H1 (cell line): ENCODE measurements at regions not wholly inside any gene's neighbourhood (a gene's known extent, or its start where the extent isn't known, plus 50 kb on each side); places are given as distances from the start of the nearest gene placed in this dataset.

Source experiments
- CTCF ChIA-PET: fragments of 300-600 bp; sonication (Branson Sonifier 250); formaldehyde crosslinking; loops from one replicate; lab custom pipeline; 2021; ENCODE audit not compliant: partially characterized antibody; lab: Charles Lee
- POLR2A ChIA-PET: fragments of 300-600 bp; sonication (Branson Sonifier 250); formaldehyde crosslinking; loops from one replicate; lab custom pipeline; 2021; ENCODE audit warnings: inconsistent platforms; ENCODE audit not compliant: partially characterized antibody; lab: Charles Lee
- DNase-seq, 2 experiments: peaks; one replicate each; pipeline versions ENCODE4 v3.0.0 to v3.0.0-alpha.2; 2010 to 2022; ENCODE audit warnings: low spot score in 2 of 2, low read depth in 1 of 2, mixed read lengths in 1 of 2
- FAIRE-seq: peaks from 2 replicates; lab custom pipeline; 2011; peaks lifted over from hg19 to GRCh38; lab: Jason Lieb, UNC
- H2AFZ ChIP-seq: 2 replicates; pipeline ENCODE4 v1.8.1; 2012; ENCODE audit warnings: low read length, inconsistent platforms
- H2AK5ac ChIP-seq: 2 replicates; pipeline ENCODE4 v1.6.1; 2013; ENCODE audit warnings: low read depth, low read length
- H2BK120ac ChIP-seq: replicated peaks from 2 replicates; pipeline ENCODE3; 2013; ENCODE audit warnings: low read depth, low read length, inconsistent platforms
- H2BK12ac ChIP-seq: 2 replicates; pipeline ENCODE4 v1.6.1; 2013; ENCODE audit warnings: low read depth, low read length
- H2BK15ac ChIP-seq: 2 replicates; pipeline ENCODE4 v1.6.1; 2013; ENCODE audit warnings: low read length
- H2BK20ac ChIP-seq: 2 replicates; pipeline ENCODE4 v1.6.1; 2013; ENCODE audit warnings: low read length
- H2BK5ac ChIP-seq: 2 replicates; pipeline ENCODE4 v1.6.1; 2013; ENCODE audit warnings: low read depth, low read length
- H3K14ac ChIP-seq: 2 replicates; pipeline ENCODE4 v1.6.1; 2013; ENCODE audit warnings: inconsistent platforms; ENCODE audit not compliant: insufficient read length
- H3K18ac ChIP-seq: 2 replicates; pipeline ENCODE4 v1.6.1; 2013; ENCODE audit warnings: low read length; ENCODE audit errors: extremely low read depth
- H3K23ac ChIP-seq: 2 replicates; pipeline ENCODE4 v1.6.1; 2013; ENCODE audit warnings: inconsistent platforms; ENCODE audit not compliant: insufficient read length
- H3K23me2 ChIP-seq: 2 replicates; pipeline ENCODE4 v1.6.1; 2013; ENCODE audit warnings: low read depth, low read length
- H3K27ac ChIP-seq: 2 replicates; pipeline ENCODE4 v1.6.1; 2011; ENCODE audit warnings: low read depth, low read length, inconsistent platforms
- H3K27me3 ChIP-seq, 4 experiments: replicated peaks in 1 of 4; 1 replicate in 1 of 4; 2 replicates in 3 of 4; pipeline versions ENCODE4 v1.6.1 to v1.8.1; 2011 to 2013; ENCODE audit warnings: low read length in 3 of 4, mild to moderate bottlenecking in 3 of 4, inconsistent platforms in 2 of 4, mixed read lengths in 2 of 4, moderate library complexity in 1 of 4; ENCODE audit not compliant: control insufficient read depth in 3 of 4, insufficient read depth in 3 of 4; ENCODE audit errors: extremely low read depth in 1 of 4
- H3K36me3 ChIP-seq, 4 experiments: 2 replicates each; pipeline versions ENCODE4 v1.6.1 to v1.8.1; 2011 to 2013; ENCODE audit warnings: mild to moderate bottlenecking in 4 of 4, low read length in 3 of 4, moderate library complexity in 2 of 4, control low read depth in 1 of 4, inconsistent platforms in 1 of 4; ENCODE audit not compliant: insufficient read depth in 4 of 4, control insufficient read depth in 2 of 4
- H3K4ac ChIP-seq: replicated peaks from 2 replicates; pipeline ENCODE3; 2013; ENCODE audit warnings: low read length, low read depth, mixed read lengths, inconsistent platforms; ENCODE audit not compliant: insufficient read length
- H3K4me1 ChIP-seq, 4 experiments: replicated peaks in 1 of 4; 1 replicate in 1 of 4; 2 replicates in 3 of 4; pipeline versions ENCODE4 v1.6.1 to v1.8.1; 2011 to 2013; ENCODE audit warnings: low read length in 3 of 4, inconsistent platforms in 2 of 4, mixed read lengths in 1 of 4; ENCODE audit not compliant: insufficient read depth in 4 of 4, control insufficient read depth in 3 of 4
- H3K4me2 ChIP-seq, 2 experiments: 2 replicates each; pipeline versions ENCODE4 v1.6.1 to v1.8.1; 2011 to 2013; ENCODE audit warnings: low read depth in 2 of 2, low read length in 2 of 2, control low read depth in 1 of 2, inconsistent platforms in 1 of 2, mild to moderate bottlenecking in 1 of 2; ENCODE audit not compliant: insufficient read depth in 1 of 2
- H3K4me3 ChIP-seq, 4 experiments: fragments of 200-600, 300-600 bp in 1 of 4; sonication (generic), shearing (Covaris generic), sonication (Bioruptor Twin) in 1 of 4; 2 replicates each; pipeline versions ENCODE4 v1.5.1 to v1.8.1; 2011 to 2016; ENCODE audit warnings: low read length in 4 of 4, low read depth in 3 of 4, control low read depth in 2 of 4, inconsistent platforms in 2 of 4, mild to moderate bottlenecking in 2 of 4, mixed read lengths in 1 of 4, moderate library complexity in 1 of 4; ENCODE audit not compliant: insufficient read depth in 2 of 4; ENCODE audit errors: extremely low read depth in 1 of 4
- H3K56ac ChIP-seq: replicated peaks from 2 replicates; pipeline ENCODE3; 2013; ENCODE audit warnings: low read depth, mild to moderate bottlenecking, mixed read lengths, low read length, inconsistent platforms; ENCODE audit not compliant: insufficient read length
- H3K79me1 ChIP-seq: 2 replicates; pipeline ENCODE4 v1.6.1; 2013; ENCODE audit warnings: low read depth, low read length, control low read depth
- H3K79me2 ChIP-seq, 2 experiments: 2 replicates each; pipeline versions ENCODE4 v1.6.1 to v1.8.1; 2012 to 2013; ENCODE audit warnings: low read length in 2 of 2, mild to moderate bottlenecking in 2 of 2, inconsistent platforms in 1 of 2; ENCODE audit not compliant: insufficient read depth in 2 of 2, control insufficient read depth in 1 of 2
- H3K9ac ChIP-seq, 4 experiments: replicated peaks in 1 of 4; 1 replicate in 1 of 4; 2 replicates in 3 of 4; pipeline versions ENCODE4 v1.6.1 to v1.8.1; 2011 to 2013; ENCODE audit warnings: low read depth in 3 of 4, low read length in 3 of 4, control low read depth in 2 of 4, mild to moderate bottlenecking in 2 of 4, moderate library complexity in 2 of 4, inconsistent platforms in 1 of 4; ENCODE audit errors: extremely low read depth in 1 of 4
- H3K9me3 ChIP-seq, 2 experiments: 2 replicates each; pipeline versions ENCODE4 v1.6.1 to v1.8.1; 2012 to 2013; ENCODE audit warnings: mild to moderate bottlenecking in 2 of 2, moderate library complexity in 2 of 2, control low read depth in 1 of 2, inconsistent platforms in 1 of 2, low read depth in 1 of 2, low read length in 1 of 2, mixed read lengths in 1 of 2; ENCODE audit not compliant: insufficient read depth in 2 of 2
- H4K20me1 ChIP-seq, 2 experiments: replicated peaks in 1 of 2; 2 replicates each; pipeline versions ENCODE3 to v1.8.1; 2011 to 2013; ENCODE audit warnings: inconsistent platforms in 2 of 2, low read length in 2 of 2, mild to moderate bottlenecking in 1 of 2; ENCODE audit not compliant: insufficient read depth in 2 of 2, control insufficient read depth in 1 of 2
- H4K5ac ChIP-seq: 2 replicates; pipeline ENCODE4 v1.6.1; 2013; ENCODE audit warnings: low read length, low read depth, mixed read lengths, inconsistent platforms; ENCODE audit not compliant: insufficient read length
- H4K8ac ChIP-seq: 2 replicates; pipeline ENCODE4 v1.8.0; 2013; ENCODE audit warnings: mild to moderate bottlenecking, moderate library complexity, low read length, inconsistent platforms; ENCODE audit not compliant: insufficient read depth; ENCODE audit errors: extremely low read depth
- H4K91ac ChIP-seq: replicated peaks from 2 replicates; pipeline ENCODE3; 2013; ENCODE audit warnings: low read length, mixed read lengths, inconsistent platforms; ENCODE audit not compliant: insufficient read length
- BRCA1 ChIP-seq: IDR thresholded peaks from 2 replicates; pipeline ENCODE4 v1.6.1; 2012; ENCODE audit warnings: low read depth, low read length, improper control_type of control experiment
- CHD1 ChIP-seq: IDR thresholded peaks from 2 replicates; pipeline ENCODE4 v1.6.1; 2012; ENCODE audit warnings: low read depth, low read length, improper control_type of control experiment
- CTBP2 ChIP-seq: IDR thresholded peaks from 2 replicates; pipeline ENCODE4 v1.7.0; 2011; ENCODE audit warnings: borderline replicate concordance, mild to moderate bottlenecking, moderate library complexity, mixed read lengths, low read length; ENCODE audit not compliant: insufficient read depth, insufficient read length
- GTF2F1 ChIP-seq: IDR thresholded peaks from 2 replicates; pipeline ENCODE4 v1.6.1; 2012; ENCODE audit warnings: low read depth, low read length, improper control_type of control experiment, borderline replicate concordance
- JUN ChIP-seq: IDR thresholded peaks from 2 replicates; pipeline ENCODE4 v1.6.1; 2011; ENCODE audit warnings: low read depth, mild to moderate bottlenecking, improper control_type of control experiment, low read length
- RFX5 ChIP-seq: IDR thresholded peaks from 2 replicates; pipeline ENCODE4 v1.6.1; 2011; ENCODE audit warnings: low read depth, low read length, improper control_type of control experiment, borderline replicate concordance
- RXRA ChIP-seq: IDR thresholded peaks from 2 replicates; pipeline ENCODE4 v1.6.1; 2011; ENCODE audit warnings: low read depth, mild to moderate bottlenecking, low read length, moderate library complexity; ENCODE audit not compliant: insufficient read depth
- SIRT6 ChIP-seq: IDR thresholded peaks from one replicate; pipeline ENCODE4 v1.7.1; 2012; ENCODE audit warnings: low read length, inconsistent platforms
- SP4 ChIP-seq: IDR thresholded peaks from 2 replicates; pipeline ENCODE4 v1.6.1; 2012; ENCODE audit warnings: low read length, inconsistent platforms
- TAF7 ChIP-seq: optimal IDR thresholded peaks from 2 replicates; pipeline ENCODE3; 2011; ENCODE audit warnings: low read depth, mild to moderate bottlenecking, inconsistent platforms, low read length, moderate library complexity, borderline replicate concordance
- TBP ChIP-seq: IDR thresholded peaks from 2 replicates; pipeline ENCODE4 v1.6.1; 2011; ENCODE audit warnings: low read depth, low read length, improper control_type of control experiment
- TEAD4 ChIP-seq: IDR thresholded peaks from 2 replicates; pipeline ENCODE4 v1.6.1; 2012; ENCODE audit warnings: low read depth, low read length, inconsistent platforms, mixed read lengths
- YY1 ChIP-seq: IDR thresholded peaks from 2 replicates; pipeline ENCODE4 v1.6.1; 2011; ENCODE audit warnings: low read depth, mild to moderate bottlenecking, low read length
- ZNF274 ChIP-seq: IDR thresholded peaks from 2 replicates; pipeline ENCODE4 v1.7.0; 2012; ENCODE audit warnings: low read length, borderline replicate concordance; ENCODE audit errors: extremely low read depth
- WGBS, 2 experiments: shearing (Covaris generic) in 1 of 2; methylation state at CpG; one replicate each; pipeline versions ENCODE4 v1.1.6 to v1.1.7; 2013 to 2015; ENCODE audit warnings: low lambda C conversion rate in 2 of 2, mixed read lengths in 2 of 2, inconsistent platforms in 1 of 2, low coverage in 1 of 2, missing lambda C conversion rate in 1 of 2; ENCODE audit not compliant: insufficient replicate concordance in 2 of 2, insufficient coverage in 1 of 2, insufficient read length in 1 of 2; ENCODE audit errors: extremely low coverage in 1 of 2, missing lambda C conversion rate in 1 of 2; 5-methylcytosine and 5-hydroxymethylcytosine counted together

DNA sequence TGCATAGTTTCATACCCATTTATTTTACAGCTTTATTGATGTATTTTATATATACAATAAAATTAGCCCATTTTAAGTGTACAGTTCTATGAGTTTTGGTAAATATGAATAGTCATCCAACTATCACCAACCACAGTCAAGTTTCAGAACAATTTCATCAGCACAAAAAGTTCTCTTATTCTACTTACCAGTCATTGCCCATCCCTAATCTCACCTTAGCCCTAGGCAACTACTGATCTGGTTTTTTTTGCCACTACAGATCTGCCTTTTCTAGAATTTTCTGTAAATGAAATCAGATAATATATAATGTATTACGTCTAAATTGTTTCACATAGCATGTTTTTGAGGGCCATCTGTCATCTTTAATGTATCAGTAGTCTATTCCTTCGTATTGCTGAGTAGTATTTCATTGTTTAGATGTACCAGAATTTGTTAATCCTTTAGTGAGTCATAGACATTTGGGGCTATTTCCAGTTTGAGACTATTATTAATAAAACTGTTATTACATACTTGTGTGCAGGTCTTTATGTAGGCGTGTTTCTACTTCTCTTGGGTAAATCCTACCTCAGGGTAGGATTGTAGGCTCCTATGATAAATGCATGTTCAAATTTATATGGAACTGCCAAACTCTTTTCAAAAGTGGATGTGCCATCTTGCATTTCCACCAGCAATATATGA, 198.5 kb upstream of the ADAMTSL1 start:
- no peak overlapping the region for H3K14ac ChIP-seq
- no peaks in the 10 kb centered on the region for H4K20me1 ChIP-seq
- H3K4ac ChIP-seq, result no peak overlapping the region
- H3K23ac ChIP-seq, result no peak overlapping the region
- peaks cover 0 to 5% of the 10 kb centered on the region in 2 experiments; a peak in 2 of 4 replicates for H3K9me3 ChIP-seq
- H3K27ac ChIP-seq, result no peak overlapping the region
- no peak overlapping the region for H4K8ac ChIP-seq
- no peak overlapping the region for H2AK5ac ChIP-seq
- H3K27me3 ChIP-seq, result no peaks in the 10 kb centered on the region
- H2BK20ac ChIP-seq, result no peak overlapping the region
- H3K18ac ChIP-seq, result no peak overlapping the region
- H3K79me1 ChIP-seq, result no peaks in the 10 kb centered on the region
- no peak overlapping the region for H2AFZ ChIP-seq
- H3K56ac ChIP-seq, result no peak overlapping the region
- no peak overlapping the region for H3K4me2 ChIP-seq
- FAIRE-seq (no peak), DNase-seq (no peak)
- no peaks in the 10 kb centered on the region for H3K79me2 ChIP-seq
- H2BK15ac ChIP-seq, result no peak overlapping the region
- H3K36me3 ChIP-seq, result no peaks in the 10 kb centered on the region
- no peak overlapping the region for H2BK5ac ChIP-seq
- ChIA-PET CTCF (no interaction called here), POLR2A (no interaction called here)
- H2BK12ac ChIP-seq, result no peak overlapping the region
- H3K4me3 ChIP-seq, result no peak overlapping the region
- WGBS, 2 experiments, result 86% methylated on average over 3 of the region's 3 CpGs; no CpG with 5 or more reads in 1 of the 2 experiments
- H2BK120ac ChIP-seq, result no peak overlapping the region
- no peak overlapping the region for H4K91ac ChIP-seq
- no peaks in the 10 kb centered on the region for H3K4me1 ChIP-seq
- H4K5ac ChIP-seq, result no peak overlapping the region
- H3K9ac ChIP-seq, result no peak overlapping the region
- H3K23me2 ChIP-seq, result no peaks in the 10 kb centered on the region
- no peak for TF ChIP-seq RFX5
- TF ChIP-seq ZNF274, result no peak
- no peak for TF ChIP-seq TAF7
- no peak for TF ChIP-seq GTF2F1
- no peak for TF ChIP-seq BRCA1
- no peak for TF ChIP-seq CTBP2
- TF ChIP-seq SP4, result no peak
- TF ChIP-seq RXRA, result no peak
- TF ChIP-seq CHD1, result no peak
- TF ChIP-seq TEAD4, result no peak
- no peak for TF ChIP-seq JUN
- TF ChIP-seq TBP, result no peak
- no peak for TF ChIP-seq YY1
- no peak for TF ChIP-seq SIRT6
